SH-SY5Y (cell line): ENCODE measurements at regions not wholly inside any gene's neighbourhood (a gene's known extent, or its start where the extent isn't known, plus 50 kb on each side); places are given as distances from the start of the nearest gene placed in this dataset.

Experiments used
- GATA2 ChIP-seq: IDR thresholded peaks from 2 replicates; pipeline ENCODE4 v1.6.1; 2011; ENCODE audit warnings: mild to moderate bottlenecking, low read depth, low read length
- GATA3 ChIP-seq: IDR thresholded peaks from 2 replicates; pipeline ENCODE4 v1.6.1; 2011; ENCODE audit warnings: low read depth, mild to moderate bottlenecking, low read length, moderate library complexity

DNA sequence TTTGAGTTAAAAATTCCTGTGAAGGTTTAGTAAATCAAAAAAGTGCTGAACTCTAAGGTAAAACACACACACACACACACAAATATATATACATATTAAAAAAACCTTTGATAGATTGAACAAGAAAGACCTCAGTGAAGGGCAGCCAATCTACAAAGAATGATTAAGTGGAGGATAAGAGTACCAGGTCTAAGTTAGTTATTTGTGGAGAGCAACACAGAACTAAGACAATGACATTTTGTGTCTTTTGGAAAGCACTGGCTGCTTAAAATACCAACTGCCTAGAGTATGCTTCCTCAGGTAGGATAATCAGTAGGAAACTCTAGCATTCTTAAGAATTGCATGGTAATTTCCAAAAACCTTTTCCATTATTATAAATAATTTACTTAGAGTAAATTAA is 481.4 kb upstream of the SYT4 start:
- TF ChIP-seq GATA2 (no peak), GATA3 (no peak)
